OCI-M2 (cell line): ENCODE measurements at regions not wholly inside any gene's neighbourhood (a gene's known extent, or its start where the extent isn't known, plus 50 kb on each side); places are given as distances from the start of the nearest gene placed in this dataset.

Experiments used
- DNase-seq: peaks from one replicate; lab custom pipeline; 2025; ENCODE audit not compliant: unreplicated experiment; lab: John Stamatoyannopoulos, UW

DNA sequence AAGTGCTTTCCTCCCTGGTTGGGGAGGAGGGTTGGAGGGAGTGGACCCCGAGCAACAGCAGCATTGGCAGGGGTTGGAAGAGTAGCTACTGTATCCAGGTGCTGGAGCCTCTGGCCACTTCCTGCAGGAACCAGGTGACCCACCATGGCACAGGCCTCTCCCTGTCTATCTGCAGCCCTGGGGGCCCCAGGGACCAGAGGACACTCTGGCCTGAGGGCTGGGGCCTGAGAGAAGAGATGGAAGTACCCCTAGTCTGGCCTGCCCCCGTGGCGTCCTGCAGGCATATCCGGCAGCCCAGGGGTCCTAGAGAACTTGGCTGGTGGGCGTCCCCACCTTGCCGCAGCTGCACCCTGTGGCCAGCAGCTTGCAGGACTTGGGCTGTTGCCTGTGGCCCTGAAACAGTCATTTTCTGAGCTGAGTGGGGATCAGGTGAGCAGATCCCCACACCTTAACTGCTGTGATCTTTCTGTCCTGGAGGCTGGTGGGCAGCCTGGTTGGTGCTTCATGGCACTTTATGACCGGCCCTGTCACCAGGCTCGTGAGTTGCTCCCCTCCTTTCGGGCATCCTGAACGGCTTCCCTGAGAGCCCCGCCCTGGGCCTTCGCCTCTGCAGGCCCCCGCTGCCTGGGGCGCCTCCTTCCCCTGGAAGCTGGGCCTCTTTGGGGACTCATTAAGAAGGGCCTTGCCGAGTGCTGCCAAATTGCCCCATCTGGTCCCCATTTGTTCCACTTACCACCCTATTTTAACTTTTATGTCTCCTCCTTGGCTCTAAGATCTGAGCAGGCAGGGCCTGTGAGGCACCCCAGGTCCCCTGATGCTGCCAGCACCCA is 298.6 kb downstream of the SEC14L1 start:
- no peak for DNase-seq

GRCh38 chr17:77440560-77440981 is 299.8 kb downstream of the SEC14L1 start:
- no peak for DNase-seq

GRCh38 chr17:77441130-77441920 is 300.6 kb downstream of the SEC14L1 start:
- no peak for DNase-seq

DNA sequence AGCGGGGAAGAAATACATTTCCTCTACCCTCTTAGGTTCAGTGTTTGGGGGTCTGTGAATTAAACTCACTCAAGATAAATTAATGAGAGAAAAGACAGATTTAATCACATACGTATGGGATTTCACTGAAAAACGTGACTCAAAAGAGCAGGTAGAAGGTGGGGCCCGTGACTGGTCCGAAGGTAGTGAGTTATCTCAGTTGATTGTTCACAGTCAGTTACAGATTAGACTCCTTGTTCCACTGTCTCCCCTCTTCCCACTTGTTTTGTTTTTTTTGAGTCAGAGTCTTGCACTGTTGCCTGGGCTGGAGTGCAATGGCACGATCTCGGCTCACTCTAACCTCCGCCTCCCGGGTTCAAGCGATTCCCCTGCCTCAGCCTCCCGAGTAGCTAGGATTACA is 301.2 kb downstream of the SEC14L1 start:
- DNase-seq = no peak

DNA sequence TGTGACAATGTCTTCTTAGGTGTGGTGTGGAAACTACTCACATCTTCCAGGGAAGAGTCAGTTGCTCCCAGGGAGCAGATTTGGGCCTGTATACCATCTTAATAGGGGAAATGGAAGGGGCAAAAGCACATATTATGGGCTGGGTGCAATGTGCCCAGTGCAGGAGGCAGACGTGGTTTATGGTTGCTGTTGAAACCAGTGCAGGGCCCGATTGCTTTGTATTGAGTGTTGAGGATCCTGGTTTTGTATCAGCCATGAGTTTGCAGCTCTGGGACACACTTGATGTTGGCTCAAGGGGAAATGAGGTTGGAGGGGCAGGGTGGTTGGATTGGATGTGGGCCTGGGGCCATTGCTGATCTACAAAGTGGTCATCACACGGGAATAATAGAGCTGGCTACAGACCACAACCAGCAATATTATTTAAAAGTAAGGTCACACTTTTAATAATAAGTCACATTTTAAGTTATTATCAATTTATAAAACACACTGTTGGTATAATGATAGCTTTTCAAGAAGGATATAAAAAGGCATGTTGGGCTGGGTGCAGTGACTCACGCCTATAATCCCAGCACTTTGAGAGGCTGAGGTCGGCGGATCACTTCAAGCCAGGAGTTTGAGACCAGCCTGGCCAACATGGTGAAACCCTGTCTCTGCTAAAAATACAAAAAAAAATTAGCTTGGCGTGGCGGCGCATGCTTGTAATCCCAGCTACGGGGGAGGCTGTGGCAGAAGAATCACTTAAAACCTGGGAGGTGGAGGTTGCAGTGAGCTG is 302.4 kb downstream of the SEC14L1 start:
- DNase-seq = no peak

DNA sequence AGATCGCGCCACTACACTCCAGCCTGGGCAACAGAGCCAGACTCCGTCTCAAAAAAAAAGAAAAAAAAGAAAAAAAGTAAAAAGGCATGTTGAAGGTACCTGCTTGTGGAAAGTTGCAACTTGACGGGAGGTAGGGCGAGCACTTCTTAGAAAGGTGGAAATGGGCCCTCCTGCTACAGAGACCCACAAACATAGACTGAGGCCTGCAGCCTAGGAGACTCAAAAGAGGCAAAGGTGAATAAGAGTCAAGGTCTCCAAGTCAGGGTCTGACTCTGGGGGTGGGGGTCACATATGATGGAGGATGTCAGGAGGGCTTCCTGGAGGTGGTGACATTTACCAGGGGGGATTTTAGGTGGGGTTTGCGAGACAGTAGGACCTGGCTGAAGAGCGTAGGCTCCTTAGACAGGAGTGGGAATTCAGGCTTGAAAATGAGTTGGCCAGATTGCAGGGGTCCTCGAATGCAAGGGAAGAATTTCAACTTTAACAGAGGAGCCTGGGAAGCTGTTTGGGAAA is 303.0 kb downstream of the SEC14L1 start:
- DNase-seq = no peak

- DNase-seq = no peak
Observed at GRCh38 chr17:77444628-77444983, 303.8 kb downstream of the SEC14L1 start.

GRCh38 chr17:77444984-77445759 is 304.4 kb downstream of the SEC14L1 start:
- DNase-seq = no peak

DNA sequence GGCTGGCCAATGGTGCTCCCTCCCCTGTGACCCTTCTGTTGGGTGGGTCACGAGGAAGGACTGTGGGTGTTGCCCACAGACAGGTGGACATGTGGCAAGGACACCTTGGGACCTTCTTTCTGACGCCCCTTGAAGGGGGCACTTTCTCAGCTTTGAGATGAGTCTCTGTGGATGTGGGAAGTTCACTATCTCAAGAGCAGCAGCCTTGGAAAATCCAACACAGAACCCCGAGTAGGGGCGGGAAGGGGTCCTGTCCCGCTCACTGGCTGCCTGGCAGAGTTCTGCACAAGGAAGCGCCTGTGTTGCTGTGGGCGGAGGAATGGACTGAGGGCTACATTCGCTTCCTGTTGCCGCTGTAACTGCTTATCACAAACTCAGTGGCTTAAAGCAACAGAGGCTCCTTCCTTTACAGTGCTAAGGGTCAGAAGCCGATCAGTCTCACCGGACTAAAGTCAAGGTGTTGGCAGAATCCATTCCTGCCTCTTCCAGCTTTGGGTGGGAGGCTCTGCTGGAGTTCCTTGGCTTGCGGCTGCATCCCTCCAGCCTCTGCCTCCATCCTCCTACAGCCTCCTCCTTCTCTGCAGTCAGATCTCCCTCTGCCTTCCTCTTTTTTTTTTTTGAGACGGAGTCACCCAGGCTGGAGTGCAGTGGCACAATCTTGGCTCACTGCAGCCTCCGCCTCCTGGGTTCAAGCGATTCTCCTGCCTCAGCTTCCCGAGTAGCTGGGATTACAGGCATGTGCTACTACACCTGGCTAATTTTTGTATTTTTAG is 305.2 kb downstream of the SEC14L1 start:
- no peak for DNase-seq

GRCh38 chr17:77446940-77447634 is 306.3 kb downstream of the SEC14L1 start:
- DNase-seq = no peak

DNA sequence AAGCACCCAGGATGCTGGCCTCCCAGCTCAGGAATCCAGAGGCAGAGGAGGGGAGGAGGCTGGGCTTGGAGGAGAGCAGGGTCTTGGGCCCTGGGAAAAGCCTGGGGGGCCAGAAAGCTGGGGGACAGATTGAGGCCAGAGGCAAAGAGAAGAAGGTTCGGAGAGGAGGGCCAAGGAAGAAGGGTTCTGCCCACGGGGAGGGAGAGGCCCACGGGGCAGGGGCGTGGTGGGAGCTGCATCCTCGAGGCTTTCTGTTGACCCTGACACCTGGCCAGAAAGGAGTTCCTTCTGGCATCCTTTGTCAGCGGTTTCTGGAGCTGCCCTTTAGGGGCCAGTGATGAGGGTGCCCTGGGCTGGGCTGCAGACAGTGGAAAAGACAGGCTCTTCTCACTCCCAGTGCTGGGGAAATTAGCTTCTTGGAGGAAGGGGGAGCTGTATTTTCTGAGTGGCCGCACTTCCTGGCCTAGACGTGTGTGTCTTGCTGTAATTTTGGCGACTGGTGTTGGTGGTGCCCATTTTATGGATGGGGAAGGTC is 308.7 kb downstream of the SEC14L1 start:
- DNase-seq = no peak

DNA sequence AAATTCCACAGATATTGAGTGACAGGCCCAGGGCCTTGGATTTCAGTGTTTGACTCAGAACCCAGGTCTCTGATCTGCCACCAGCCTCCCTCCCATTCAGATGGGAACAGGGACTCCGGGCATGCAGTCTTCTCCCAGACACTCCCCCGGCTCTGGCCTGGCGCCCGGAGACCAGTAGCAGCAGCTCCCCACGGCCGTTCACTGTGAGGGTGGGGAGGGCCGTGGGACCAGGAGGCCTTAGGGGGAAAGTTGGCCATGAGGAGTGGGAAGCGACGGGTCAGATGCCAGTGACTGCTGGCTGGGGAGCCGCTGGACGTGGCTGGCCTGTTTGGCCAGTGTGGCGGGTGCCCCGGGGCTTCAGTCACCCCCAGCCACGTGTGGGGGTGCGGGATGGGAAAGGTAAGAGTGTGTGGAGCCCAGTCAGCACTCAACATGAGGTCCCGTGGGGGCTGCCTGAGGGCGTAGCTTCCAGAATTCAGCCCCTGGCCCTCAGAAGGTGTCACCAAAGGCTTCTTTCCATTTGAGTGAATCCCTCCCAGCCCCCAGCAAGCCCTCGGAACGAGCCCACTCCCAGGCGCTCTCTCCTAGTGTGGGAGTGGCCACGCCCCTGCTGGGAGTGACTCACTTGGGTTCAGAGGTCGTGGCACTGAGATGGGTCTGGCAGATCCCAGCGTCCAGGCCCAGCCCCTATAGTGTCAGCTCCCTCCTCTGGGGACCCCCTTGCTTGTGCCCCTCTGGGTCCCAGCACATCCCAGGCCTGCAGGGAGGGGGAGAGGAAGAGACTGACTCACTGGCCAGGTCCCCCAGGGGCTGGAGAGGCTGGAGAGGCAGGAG is 309.4 kb downstream of the SEC14L1 start:
- no peak for DNase-seq

DNA sequence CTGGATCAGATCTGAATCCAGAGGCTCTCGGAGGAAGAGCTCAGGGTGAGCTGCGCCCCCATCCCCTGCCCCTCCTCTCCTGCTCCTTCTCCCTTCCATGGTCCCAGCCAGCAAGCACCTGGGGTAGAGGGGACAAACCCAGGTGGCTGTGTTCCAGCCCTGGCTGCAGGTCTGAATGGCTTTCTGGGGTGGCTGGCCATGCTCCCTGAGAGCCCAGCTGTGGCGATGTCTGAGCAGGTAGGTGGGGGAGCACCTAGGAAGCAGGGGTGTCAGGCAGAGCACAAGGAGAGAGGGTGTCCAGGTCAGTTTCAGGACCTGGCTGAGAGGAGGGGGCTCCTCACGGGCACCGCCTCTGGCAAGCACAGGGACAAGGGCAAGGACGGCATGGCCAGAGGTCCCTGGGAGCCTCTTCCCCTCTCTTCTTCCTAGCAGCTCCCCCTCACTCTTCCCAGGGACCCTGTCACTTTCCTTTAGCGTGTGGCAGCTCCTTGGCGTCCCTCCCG is 310.0 kb downstream of the SEC14L1 start:
- DNase-seq = no peak

DNA sequence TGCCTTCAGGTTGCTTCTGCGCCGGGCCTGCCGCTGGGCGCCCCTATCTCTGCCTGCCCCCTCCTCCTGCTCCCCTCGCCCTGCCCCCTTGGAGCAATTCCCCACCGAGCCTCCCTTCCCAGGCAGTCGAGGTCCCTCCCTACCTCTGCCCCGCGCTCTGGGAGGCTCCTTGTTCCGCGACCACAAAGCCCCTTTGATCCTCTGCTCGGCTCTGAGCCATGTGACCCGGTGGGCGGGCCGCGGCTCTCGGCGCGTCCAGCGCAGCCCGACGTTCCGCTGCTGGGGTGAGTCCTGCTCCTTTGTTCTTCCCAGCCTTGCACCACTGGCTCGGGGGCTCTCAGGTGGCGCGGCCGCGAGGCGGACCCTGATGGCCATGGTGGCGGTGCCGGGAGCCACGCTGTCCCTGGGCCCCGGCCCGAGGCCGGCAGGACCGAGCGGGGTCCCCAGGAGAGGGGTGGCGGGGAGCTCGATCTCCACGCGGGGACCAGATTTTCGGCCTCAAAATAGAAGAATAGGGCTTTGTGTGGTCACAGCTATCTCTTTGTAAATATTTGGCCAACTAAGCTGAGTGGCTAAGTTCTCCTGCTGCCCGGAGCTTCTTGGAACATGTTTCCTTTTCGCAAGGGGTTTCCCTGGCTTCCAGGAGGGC is 310.6 kb downstream of the SEC14L1 start:
- DNase-seq = no peak

- no peak for DNase-seq
Observed at GRCh38 chr17:77451894-77452852, 311.4 kb downstream of the SEC14L1 start.

- DNase-seq = no peak
Observed at GRCh38 chr17:77453613-77454241, 313.0 kb downstream of the SEC14L1 start.
